ENCODE measurements at regions not wholly inside any gene's neighbourhood (a gene's known extent, or its start where the extent isn't known, plus 50 kb on each side); places are given as distances from the start of the nearest gene placed in this dataset.

DNA sequence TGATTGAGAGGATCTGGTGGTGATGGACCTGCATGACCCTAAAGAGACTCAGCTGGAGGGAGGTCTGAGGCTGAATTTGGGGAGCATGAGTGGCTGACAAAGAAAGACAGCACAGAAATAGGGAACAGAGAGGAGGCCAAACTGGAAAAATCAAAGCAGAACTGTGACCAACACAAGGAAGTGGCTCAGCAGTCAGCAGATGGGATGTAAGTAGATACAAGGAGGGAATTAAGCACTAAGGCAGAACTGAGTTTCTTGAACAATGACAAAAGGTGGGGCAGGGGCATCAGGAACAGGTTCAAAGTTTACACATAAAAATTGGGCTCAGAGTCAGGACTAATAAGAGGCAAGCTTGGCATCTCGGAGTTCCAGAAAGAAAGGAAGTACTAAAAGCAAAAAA lies 144.3 kb upstream of the KLF3 start:
- POLR2A ChIA-PET (ENCODE audit: partially characterized antibody): no interaction called here
- Histone ChIP-seq H3K4me3 (ENCODE audit: extremely low read depth in 1 of 4, insufficient read depth in 2 of 4, low read depth in 3 of 4, low read length in 4 of 4) (no peak overlapping the region), H3K36me3 (ENCODE audit: control insufficient read depth in 2 of 4, insufficient read depth in 4 of 4, low read length in 3 of 4) (no peaks in the 10 kb centered on the region), H4K91ac (replicated peaks; ENCODE audit: insufficient read length, low read length) (no peak overlapping the region), H2BK15ac (ENCODE audit: low read length) (no peak overlapping the region), H3K14ac (ENCODE audit: insufficient read length) (no peak overlapping the region), H4K5ac (ENCODE audit: insufficient read length, low read depth, low read length) (no peak overlapping the region), H2AK5ac (ENCODE audit: low read depth, low read length) (no peak overlapping the region), H3K27ac (ENCODE audit: low read depth, low read length) (no peak overlapping the region), H3K23me2 (ENCODE audit: low read depth, low read length) (no peaks in the 10 kb centered on the region), H2BK5ac (ENCODE audit: low read depth, low read length) (no peak overlapping the region), H4K20me1 (replicated peaks in 1 of 2; ENCODE audit: control insufficient read depth in 1 of 2, insufficient read depth in 2 of 2, low read length in 2 of 2) (no peaks in the 10 kb centered on the region), H2BK12ac (ENCODE audit: low read depth, low read length) (no peak overlapping the region), H2BK120ac (replicated peaks; ENCODE audit: low read depth, low read length) (no peak overlapping the region), H2BK20ac (ENCODE audit: low read length) (no peak overlapping the region), H3K18ac (ENCODE audit: extremely low read depth, low read length) (no peak overlapping the region), H3K4me1 (replicated peaks in 1 of 4; ENCODE audit: control insufficient read depth in 3 of 4, insufficient read depth in 4 of 4, low read length in 3 of 4) (peaks cover 0 to 3% (median 1%) of the 10 kb centered on the region in 4 experiments; a peak in 1 of 7 replicates), H3K9ac (replicated peaks in 1 of 4; ENCODE audit: extremely low read depth in 1 of 4, low read depth in 3 of 4, low read length in 3 of 4) (no peak overlapping the region), H3K79me1 (ENCODE audit: low read depth, low read length) (no peaks in the 10 kb centered on the region), H3K27me3 (replicated peaks in 1 of 4; ENCODE audit: control insufficient read depth in 3 of 4, extremely low read depth in 1 of 4, insufficient read depth in 3 of 4, low read length in 3 of 4) (no peaks in the 10 kb centered on the region), H3K56ac (replicated peaks; ENCODE audit: insufficient read length, low read depth, low read length) (no peak overlapping the region), H3K79me2 (ENCODE audit: control insufficient read depth in 1 of 2, insufficient read depth in 2 of 2, low read length in 2 of 2) (no peaks in the 10 kb centered on the region), H3K4me2 (ENCODE audit: insufficient read depth in 1 of 2, low read depth in 2 of 2, low read length in 2 of 2) (no peak overlapping the region), H3K23ac (ENCODE audit: insufficient read length) (no peak overlapping the region), H2AFZ (ENCODE audit: low read length) (no peak overlapping the region), H3K4ac (replicated peaks; ENCODE audit: insufficient read length, low read depth, low read length) (no peak overlapping the region), H4K8ac (ENCODE audit: extremely low read depth, insufficient read depth, low read length) (no peak overlapping the region), H3K9me3 (ENCODE audit: insufficient read depth in 2 of 2, low read depth in 1 of 2, low read length in 1 of 2) (0 out of 4 replicates have a peak, but pooled peaks cover 2 to 3% of the 10 kb centered on the region in 2 experiments)
- FAIRE-seq (no peak), DNase-seq (ENCODE audit: low read depth in 1 of 2, low spot score in 2 of 2) (no peak)
- CTCF ChIA-PET (ENCODE audit: partially characterized antibody): interaction anchor here (0.6 kb wide), 1 partner anchor 340 kb away, joined by 4 read pairs; no protein-coding TSS in a partner anchor
- WGBS, 2 experiments (ENCODE audit: extremely low coverage in 1 of 2, insufficient coverage in 1 of 2, insufficient read length in 1 of 2, insufficient replicate concordance in 2 of 2, low coverage in 1 of 2, low lambda C conversion rate in 2 of 2, missing lambda C conversion rate in 1 of 2): 92% methylated on average over 1 of the region's 1 CpG; no CpG with 5 or more reads in 1 of the 2 experiments
- TF ChIP-seq, protein P1, sequence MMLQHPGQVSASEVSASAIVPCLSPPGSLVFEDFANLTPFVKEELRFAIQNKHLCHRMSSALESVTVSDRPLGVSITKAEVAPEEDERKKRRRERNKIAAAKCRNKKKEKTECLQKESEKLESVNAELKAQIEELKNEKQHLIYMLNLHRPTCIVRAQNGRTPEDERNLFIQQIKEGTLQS (IDR thresholded peaks at IDR 0.05; ENCODE audit: insufficient read depth, low read depth, low read length): no peak
- TF ChIP-seq SUZ12 (IDR thresholded peaks at IDR 0.05; ENCODE audit: low read length) (no peak), GABPA (IDR thresholded peaks at IDR 0.05; ENCODE audit: borderline replicate concordance, insufficient read depth, low read length) (no peak), FOSL1 (IDR thresholded peaks at IDR 0.05; ENCODE audit: insufficient read depth, low read depth, low read length) (no peak), MAFK (IDR thresholded peaks at IDR 0.05; ENCODE audit: low read depth, low read length) (no peak), GTF2F1 (IDR thresholded peaks at IDR 0.05; ENCODE audit: borderline replicate concordance, low read depth, low read length) (no peak), SP4 (IDR thresholded peaks at IDR 0.05; ENCODE audit: low read length) (no peak), EGR1 (IDR thresholded peaks at IDR 0.05; ENCODE audit: borderline replicate concordance, low read depth, low read length) (no peak), CREB1 (IDR thresholded peaks at IDR 0.05) (no peak), PHF8 (conservative IDR thresholded peaks at IDR 0.05; ENCODE audit: low read depth, low read length) (no peak), SP2 (IDR thresholded peaks at IDR 0.05; ENCODE audit: low read length) (no peak), ATF2 (IDR thresholded peaks at IDR 0.05; ENCODE audit: low read length) (no peak)
